Uterus (tissue), 2 donors: ENCODE measurements at regions not wholly inside any gene's neighbourhood (a gene's known extent, or its start where the extent isn't known, plus 50 kb on each side); places are given as distances from the start of the nearest gene placed in this dataset.

ENCODE experiments used
- POLR2A ChIP-seq, 2 donors: fragments of 450-650 bp; IDR thresholded peaks; one replicate each; pipeline ENCODE4 v1.6.1; 2016; ENCODE audit warnings: antibody characterized with exemption in 2 of 2, mild to moderate bottlenecking in 1 of 2, moderate library complexity in 1 of 2
- TF ChIP-seq, protein P1 (sequence below), 4 experiments: fragments of 200-600 bp in 2 of 4; fragments of 450-650 bp in 2 of 4; sonication (generic) in 2 of 4; IDR thresholded peaks; one replicate each; pipeline ENCODE4 v1.5.1; 2016 to 2019; ENCODE audit warnings: antibody characterized with exemption in 4 of 4, mild to moderate bottlenecking in 2 of 4, moderate library complexity in 1 of 4

DNA sequence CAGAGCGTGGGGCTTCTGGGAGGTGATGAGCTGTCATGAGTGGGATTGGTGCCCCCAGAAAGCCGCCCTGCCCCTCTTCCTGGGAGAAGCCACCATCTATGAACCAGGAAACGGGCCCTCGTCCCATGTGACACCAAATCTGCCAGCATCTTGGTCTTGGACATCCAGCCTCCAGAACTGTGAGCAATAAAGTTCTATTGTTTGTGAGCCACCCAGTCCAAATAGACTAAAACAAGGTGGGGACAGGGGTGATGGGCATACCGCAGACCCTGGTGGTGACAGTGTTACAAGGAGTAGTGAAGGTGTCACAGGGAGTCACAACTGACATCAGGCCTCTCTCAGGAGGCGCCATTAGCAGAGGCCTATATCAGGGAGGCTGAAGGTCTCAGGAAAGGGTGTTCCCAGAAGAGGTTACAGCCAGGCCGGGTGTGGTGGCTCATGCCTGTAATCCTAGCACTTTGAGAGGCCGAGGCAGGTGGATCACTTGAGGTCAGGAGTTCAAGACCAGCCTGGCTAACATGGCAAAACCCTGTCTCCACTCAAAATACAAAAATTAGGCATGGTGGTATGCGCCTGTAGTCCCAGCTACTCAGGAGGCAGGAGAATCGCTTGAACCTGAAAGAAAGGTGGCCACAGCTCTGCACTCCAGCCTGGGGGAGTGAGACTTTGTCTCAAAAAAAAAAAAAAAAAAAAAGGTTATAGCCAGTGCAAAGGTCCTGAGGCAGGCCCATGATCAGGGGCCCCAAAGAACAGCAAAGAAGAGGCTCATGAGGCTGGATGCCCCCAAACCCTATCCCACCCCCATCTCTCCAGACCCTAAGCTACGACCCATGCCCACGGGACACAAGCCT, 53.0 kb downstream of the NCOR2 start:
- TF ChIP-seq POLR2A (IDR thresholded peaks at IDR 0.05): no peak
- TF ChIP-seq, protein P1, sequence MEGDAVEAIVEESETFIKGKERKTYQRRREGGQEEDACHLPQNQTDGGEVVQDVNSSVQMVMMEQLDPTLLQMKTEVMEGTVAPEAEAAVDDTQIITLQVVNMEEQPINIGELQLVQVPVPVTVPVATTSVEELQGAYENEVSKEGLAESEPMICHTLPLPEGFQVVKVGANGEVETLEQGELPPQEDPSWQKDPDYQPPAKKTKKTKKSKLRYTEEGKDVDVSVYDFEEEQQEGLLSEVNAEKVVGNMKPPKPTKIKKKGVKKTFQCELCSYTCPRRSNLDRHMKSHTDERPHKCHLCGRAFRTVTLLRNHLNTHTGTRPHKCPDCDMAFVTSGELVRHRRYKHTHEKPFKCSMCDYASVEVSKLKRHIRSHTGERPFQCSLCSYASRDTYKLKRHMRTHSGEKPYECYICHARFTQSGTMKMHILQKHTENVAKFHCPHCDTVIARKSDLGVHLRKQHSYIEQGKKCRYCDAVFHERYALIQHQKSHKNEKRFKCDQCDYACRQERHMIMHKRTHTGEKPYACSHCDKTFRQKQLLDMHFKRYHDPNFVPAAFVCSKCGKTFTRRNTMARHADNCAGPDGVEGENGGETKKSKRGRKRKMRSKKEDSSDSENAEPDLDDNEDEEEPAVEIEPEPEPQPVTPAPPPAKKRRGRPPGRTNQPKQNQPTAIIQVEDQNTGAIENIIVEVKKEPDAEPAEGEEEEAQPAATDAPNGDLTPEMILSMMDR (IDR thresholded peaks at IDR 0.05): no peak
